T-helper 17 cell (primary cell): ENCODE measurements at regions not wholly inside any gene's neighbourhood (a gene's known extent, or its start where the extent isn't known, plus 50 kb on each side); places are given as distances from the start of the nearest gene placed in this dataset.

Source experiments
- ATAC-seq: fragments of 150-1000 bp; cut with Tn5 transposase; 2 replicates; pipeline ENCODE4 v1.10.0; 2021; ENCODE audit warnings: mild to moderate bottlenecking, moderate library complexity
- DNase-seq, 3 donors: peaks; one replicate each; pipeline versions ENCODE4 v3.0.0 to v3.0.0-alpha.2; 2020 to 2021
- H3K9me3 ChIP-seq: one replicate; pipeline ENCODE4 v1.7.0; 2013; ENCODE audit warnings: low read length, mild to moderate bottlenecking; ENCODE audit not compliant: control insufficient read depth, poor library complexity, severe bottlenecking
- H3K27ac Mint-ChIP-seq: one replicate; pipeline ENCODE4 v1.8.0; 2022; ENCODE audit warnings: mild to moderate bottlenecking, moderate library complexity, mixed read lengths
- H3K27me3 Mint-ChIP-seq: one replicate; pipeline ENCODE4 v1.8.0; 2022; ENCODE audit warnings: mixed read lengths
- H3K36me3 Mint-ChIP-seq: one replicate; pipeline ENCODE4 v1.8.0; 2022; ENCODE audit warnings: low read depth, mixed read lengths
- H3K4me1 Mint-ChIP-seq: one replicate; pipeline ENCODE4 v1.8.0; 2022; ENCODE audit warnings: mild to moderate bottlenecking, mixed read lengths
- H3K4me3 Mint-ChIP-seq: one replicate; pipeline ENCODE4 v1.8.0; 2022; ENCODE audit warnings: mild to moderate bottlenecking, moderate library complexity, mixed read lengths

GRCh38 chr6:17047889-17048288 is 54.0 kb upstream of the STMND1 start:
- no peaks in the 10 kb centered on the region for H3K36me3 Mint-ChIP-seq
- no peak for ATAC-seq

GRCh38 chr6:17045581-17046322 is 56.1 kb upstream of the STMND1 start:
- H3K4me1 Mint-ChIP-seq = no peaks in the 10 kb centered on the region
- H3K27me3 Mint-ChIP-seq = peaks cover 62% of the 10 kb centered on the region
- no peaks in the 10 kb centered on the region for H3K36me3 Mint-ChIP-seq
- H3K9me3 ChIP-seq = no peaks in the 10 kb centered on the region
- ATAC-seq (no peak), DNase-seq (no peak)
- H3K4me3 Mint-ChIP-seq = no peak overlapping the region
- H3K27ac Mint-ChIP-seq = no peak overlapping the region

More at GRCh38 chr6:17047889-17048288, 54.0 kb upstream of the STMND1 start:
- Mint-ChIP-seq H3K27me3 (peaks cover 48% of the 10 kb centered on the region), H3K4me1 (no peaks in the 10 kb centered on the region), H3K27ac (no peak overlapping the region), H3K4me3 (no peak overlapping the region)
- no peaks in the 10 kb centered on the region for H3K9me3 ChIP-seq
- DNase-seq = no peak

GRCh38 chr6:17043148-17043522 is 58.7 kb upstream of the STMND1 start:
- no peaks in the 10 kb centered on the region for H3K36me3 Mint-ChIP-seq
- no peak overlapping the region for H3K27ac Mint-ChIP-seq
- ATAC-seq (no peak), DNase-seq (no peak)
- H3K27me3 Mint-ChIP-seq = peaks cover 50% of the 10 kb centered on the region
- no peak overlapping the region for H3K4me3 Mint-ChIP-seq
- no peaks in the 10 kb centered on the region for H3K9me3 ChIP-seq
- H3K4me1 Mint-ChIP-seq = no peaks in the 10 kb centered on the region

GRCh38 chr6:17042422-17043147 is 59.3 kb upstream of the STMND1 start:
- H3K9me3 ChIP-seq = no peaks in the 10 kb centered on the region
- H3K27ac Mint-ChIP-seq = no peak overlapping the region
- no peak for DNase-seq
- H3K36me3 Mint-ChIP-seq = no peaks in the 10 kb centered on the region
- ATAC-seq = no peak
- H3K4me1 Mint-ChIP-seq = no peaks in the 10 kb centered on the region
- H3K4me3 Mint-ChIP-seq = no peak overlapping the region
- peaks cover 45% of the 10 kb centered on the region for H3K27me3 Mint-ChIP-seq

GRCh38 chr6:17039266-17039665 is 62.6 kb upstream of the STMND1 start:
- H3K4me1 Mint-ChIP-seq = no peaks in the 10 kb centered on the region
- no peaks in the 10 kb centered on the region for H3K36me3 Mint-ChIP-seq
- no peaks in the 10 kb centered on the region for H3K9me3 ChIP-seq
- H3K27me3 Mint-ChIP-seq = peaks cover 38% of the 10 kb centered on the region
- H3K27ac Mint-ChIP-seq = no peak overlapping the region
- DNase-seq = no peak
- ATAC-seq = no peak
- H3K4me3 Mint-ChIP-seq = no peak overlapping the region

- no peak overlapping the region for H3K4me3 Mint-ChIP-seq
- no peak for DNase-seq
- no peaks in the 10 kb centered on the region for H3K9me3 ChIP-seq
- H3K27me3 Mint-ChIP-seq = peaks cover 38% of the 10 kb centered on the region
- no peak overlapping the region for H3K27ac Mint-ChIP-seq
- ATAC-seq = no peak
- H3K36me3 Mint-ChIP-seq = no peaks in the 10 kb centered on the region
- H3K4me1 Mint-ChIP-seq = no peaks in the 10 kb centered on the region
These were observed 63.5 kb upstream of the STMND1 start for GRCh38 chr6:17038316-17038715.

- H3K27ac Mint-ChIP-seq = no peak overlapping the region
- ATAC-seq = no peak
- H3K36me3 Mint-ChIP-seq = no peaks in the 10 kb centered on the region
- DNase-seq = no peak
- no peaks in the 10 kb centered on the region for H3K9me3 ChIP-seq
- H3K27me3 Mint-ChIP-seq = peaks cover 31% of the 10 kb centered on the region
- no peaks in the 10 kb centered on the region for H3K4me1 Mint-ChIP-seq
- no peak overlapping the region for H3K4me3 Mint-ChIP-seq
These were observed 65.8 kb upstream of the STMND1 start for GRCh38 chr6:17036065-17036393.

GRCh38 chr6:17035257-17036064 is 66.4 kb upstream of the STMND1 start:
- H3K36me3 Mint-ChIP-seq = no peaks in the 10 kb centered on the region
- H3K27me3 Mint-ChIP-seq = peaks cover 31% of the 10 kb centered on the region
- H3K4me1 Mint-ChIP-seq = no peaks in the 10 kb centered on the region
- H3K9me3 ChIP-seq = no peaks in the 10 kb centered on the region
- DNase-seq (no peak), ATAC-seq (no peak)
- H3K4me3 Mint-ChIP-seq = no peak overlapping the region
- no peak overlapping the region for H3K27ac Mint-ChIP-seq

GRCh38 chr6:17033746-17034145 is 68.1 kb upstream of the STMND1 start:
- Mint-ChIP-seq H3K36me3 (no peaks in the 10 kb centered on the region), H3K4me3 (no peak overlapping the region), H3K27ac (no peak overlapping the region), H3K27me3 (peaks cover 31% of the 10 kb centered on the region), H3K4me1 (no peaks in the 10 kb centered on the region)
- H3K9me3 ChIP-seq = no peaks in the 10 kb centered on the region
- DNase-seq (no peak), ATAC-seq (no peak)

GRCh38 chr6:17032988-17033634 is 68.7 kb upstream of the STMND1 start:
- no peaks in the 10 kb centered on the region for H3K9me3 ChIP-seq
- H3K4me3 Mint-ChIP-seq = no peak overlapping the region
- ATAC-seq = no peak
- H3K27ac Mint-ChIP-seq = no peak overlapping the region
- H3K36me3 Mint-ChIP-seq = no peaks in the 10 kb centered on the region
- no peaks in the 10 kb centered on the region for H3K4me1 Mint-ChIP-seq
- DNase-seq = no peak
- H3K27me3 Mint-ChIP-seq = peaks cover 31% of the 10 kb centered on the region

- H3K36me3 Mint-ChIP-seq = no peaks in the 10 kb centered on the region
- no peak overlapping the region for H3K27ac Mint-ChIP-seq
- peaks cover 31% of the 10 kb centered on the region for H3K27me3 Mint-ChIP-seq
- DNase-seq = no peak
- no peaks in the 10 kb centered on the region for H3K9me3 ChIP-seq
- H3K4me1 Mint-ChIP-seq = no peaks in the 10 kb centered on the region
- H3K4me3 Mint-ChIP-seq = no peak overlapping the region
- no peak for ATAC-seq
These were observed 69.3 kb upstream of the STMND1 start for GRCh38 chr6:17032590-17032987.

GRCh38 chr6:17031961-17032360 is 69.9 kb upstream of the STMND1 start:
- no peaks in the 10 kb centered on the region for H3K4me1 Mint-ChIP-seq
- H3K9me3 ChIP-seq = no peaks in the 10 kb centered on the region
- H3K27ac Mint-ChIP-seq = no peak overlapping the region
- DNase-seq = no peak
- peaks cover 31% of the 10 kb centered on the region for H3K27me3 Mint-ChIP-seq
- no peak overlapping the region for H3K4me3 Mint-ChIP-seq
- no peak for ATAC-seq
- H3K36me3 Mint-ChIP-seq = no peaks in the 10 kb centered on the region

- H3K4me1 Mint-ChIP-seq = no peaks in the 10 kb centered on the region
- H3K4me3 Mint-ChIP-seq = no peak overlapping the region
- H3K27me3 Mint-ChIP-seq = peaks cover 5% of the 10 kb centered on the region
- ATAC-seq = no peak
- H3K36me3 Mint-ChIP-seq = no peaks in the 10 kb centered on the region
- no peaks in the 10 kb centered on the region for H3K9me3 ChIP-seq
- DNase-seq = no peak
- H3K27ac Mint-ChIP-seq = no peak overlapping the region
These were observed 74.4 kb upstream of the STMND1 start for GRCh38 chr6:17027441-17027840.
